Esophagus (tissue), 2 donors: ENCODE measurements at regions not wholly inside any gene's neighbourhood (a gene's known extent, or its start where the extent isn't known, plus 50 kb on each side); places are given as distances from the start of the nearest gene placed in this dataset.

Experiments used
- H3K27ac ChIP-seq, 2 donors: one replicate each; pipeline ENCODE4 v1.5.1; 2013; ENCODE audit warnings: low read depth in 2 of 2, mild to moderate bottlenecking in 2 of 2, inconsistent platforms in 1 of 2, low read length in 1 of 2, moderate library complexity in 1 of 2
- H3K27me3 ChIP-seq, 2 donors: one replicate each; pipeline ENCODE4 v1.6.1; 2013; ENCODE audit warnings: low read length in 2 of 2, control low read depth in 1 of 2, mild to moderate bottlenecking in 1 of 2; ENCODE audit not compliant: insufficient read depth in 2 of 2, control insufficient read depth in 1 of 2
- H3K36me3 ChIP-seq, 2 donors: one replicate each; pipeline ENCODE4 v1.6.1; 2013; ENCODE audit warnings: low read length in 1 of 2; ENCODE audit not compliant: control insufficient read depth in 2 of 2, insufficient read depth in 2 of 2
- H3K4me1 ChIP-seq, 2 donors: one replicate each; pipeline ENCODE4 v1.6.1; 2013; ENCODE audit warnings: low read length in 1 of 2; ENCODE audit not compliant: control insufficient read depth in 2 of 2, insufficient read depth in 2 of 2
- H3K4me3 ChIP-seq, 2 donors: one replicate each; pipeline ENCODE4 v1.5.1; 2013; ENCODE audit warnings: low read length in 2 of 2, mild to moderate bottlenecking in 2 of 2, low read depth in 1 of 2, moderate library complexity in 1 of 2
- H3K9me3 ChIP-seq, 2 donors: one replicate each; pipeline ENCODE4 v1.6.1; 2013; ENCODE audit warnings: mild to moderate bottlenecking in 2 of 2, low read depth in 1 of 2, low read length in 1 of 2, moderate library complexity in 1 of 2; ENCODE audit not compliant: control insufficient read depth in 2 of 2, insufficient read depth in 1 of 2
- WGBS, 2 donors: extraction: QIAGEN DNeasy Blood & Tissue Kit; methylation state at CpG; one replicate each; pipeline ENCODE4 v1.1.7; 2013; 5-methylcytosine and 5-hydroxymethylcytosine counted together
- donor health status: healthy with polysubstance abuse.
- donor health status: Bipolar disorder and iron deficiency.

DNA sequence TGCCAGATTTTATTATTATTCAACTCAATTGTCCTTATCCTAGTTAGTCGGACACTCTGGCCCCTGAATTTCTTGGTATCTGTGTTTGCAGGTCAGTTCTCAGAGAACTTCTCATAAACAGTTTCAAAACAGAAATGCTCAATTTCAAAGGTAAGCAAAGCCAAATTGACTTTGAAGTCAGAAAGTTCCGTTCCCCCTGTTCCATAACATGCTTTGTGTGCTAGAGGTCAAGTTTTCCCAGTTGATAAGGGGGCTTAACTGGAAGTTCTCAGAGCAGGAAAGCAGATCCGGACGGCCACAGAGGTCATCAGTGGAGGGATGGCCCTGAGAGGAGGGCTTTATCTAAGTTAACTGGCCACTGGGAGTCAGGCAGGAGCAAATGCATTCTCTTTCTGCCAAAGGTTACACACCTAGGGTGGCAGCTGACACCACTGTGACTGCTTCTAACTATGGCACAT, 417.2 kb downstream of the COG6 start:
- Histone ChIP-seq H3K9me3 (no peaks in the 10 kb centered on the region), H3K4me3 (no peak overlapping the region), H3K36me3 (no peaks in the 10 kb centered on the region), H3K27me3 (no peaks in the 10 kb centered on the region), H3K27ac (no peak overlapping the region), H3K4me1 (no peaks in the 10 kb centered on the region)
- WGBS, 2 donors: 83 to 91% methylated on average over 4 of the region's 4 CpGs

GRCh38 chr13:40074338-40074737, 418.9 kb downstream of the COG6 start:
- 71 to 83% methylated on average over 3 of the region's 3 CpGs for WGBS, 2 donors
- no peaks in the 10 kb centered on the region for H3K9me3 ChIP-seq
- no peaks in the 10 kb centered on the region for H3K4me1 ChIP-seq
- H3K36me3 ChIP-seq: no peaks in the 10 kb centered on the region
- H3K4me3 ChIP-seq: no peak overlapping the region
- no peaks in the 10 kb centered on the region for H3K27me3 ChIP-seq
- H3K27ac ChIP-seq: no peak overlapping the region

GRCh38 chr13:40075281-40075680, 419.8 kb downstream of the COG6 start:
- H3K36me3 ChIP-seq: no peaks in the 10 kb centered on the region
- H3K4me3 ChIP-seq: no peak overlapping the region
- no peaks in the 10 kb centered on the region for H3K9me3 ChIP-seq
- H3K27ac ChIP-seq: no peak overlapping the region
- H3K27me3 ChIP-seq: no peaks in the 10 kb centered on the region
- WGBS, 2 donors: 80 to 90% methylated on average over 5 of the region's 5 CpGs
- no peaks in the 10 kb centered on the region for H3K4me1 ChIP-seq

GRCh38 chr13:40076765-40077362, 421.4 kb downstream of the COG6 start:
- no peaks in the 10 kb centered on the region for H3K36me3 ChIP-seq
- H3K4me1 ChIP-seq: no peaks in the 10 kb centered on the region
- H3K9me3 ChIP-seq: no peaks in the 10 kb centered on the region
- H3K27me3 ChIP-seq: no peaks in the 10 kb centered on the region
- H3K27ac ChIP-seq: no peak overlapping the region
- no peak overlapping the region for H3K4me3 ChIP-seq
- WGBS, 2 donors: 80 to 90% methylated on average over 3 of the region's 3 CpGs

DNA sequence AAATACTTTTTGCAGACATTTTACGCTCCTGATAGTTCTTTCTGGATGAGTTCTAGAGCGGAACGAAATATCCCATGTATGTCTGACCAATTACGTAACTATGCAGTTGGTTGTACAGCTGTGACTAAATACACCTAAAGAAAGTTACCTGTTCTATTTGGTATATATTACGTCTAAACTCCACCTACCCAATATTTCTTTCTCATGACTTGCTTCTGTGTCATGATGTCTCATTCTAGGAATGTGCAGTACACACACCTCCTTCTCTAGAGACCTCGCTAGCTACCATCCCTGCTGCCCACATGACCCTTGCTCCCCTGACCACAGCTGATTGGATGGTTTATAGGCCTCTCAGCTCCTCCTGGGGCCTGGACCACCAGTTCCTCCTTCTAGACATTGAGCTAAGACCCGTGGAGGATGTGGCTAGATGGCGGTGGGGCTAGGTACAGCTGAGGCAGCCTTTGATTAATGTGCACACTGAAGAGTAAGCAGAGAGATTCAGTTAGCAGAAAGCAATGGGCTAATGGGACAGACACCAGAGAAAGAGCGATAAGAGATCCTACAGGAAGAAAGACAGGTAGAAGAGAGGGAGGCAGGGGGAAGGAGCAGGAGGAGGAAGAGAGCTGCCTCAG, 422.1 kb downstream of the COG6 start:
- H3K27ac ChIP-seq: no peak overlapping the region
- H3K27me3 ChIP-seq: no peaks in the 10 kb centered on the region
- no peaks in the 10 kb centered on the region for H3K4me1 ChIP-seq
- no peak overlapping the region for H3K4me3 ChIP-seq
- WGBS, 2 donors: 91 to 93% methylated on average over 9 of the region's 9 CpGs
- H3K9me3 ChIP-seq: no peaks in the 10 kb centered on the region
- no peaks in the 10 kb centered on the region for H3K36me3 ChIP-seq

GRCh38 chr13:40079721-40080120, 424.3 kb downstream of the COG6 start:
- 95 to 98% methylated on average over 1 of the region's 1 CpG for WGBS, 2 donors
- Histone ChIP-seq H3K36me3 (no peaks in the 10 kb centered on the region), H3K4me3 (no peak overlapping the region), H3K27me3 (no peaks in the 10 kb centered on the region), H3K27ac (no peak overlapping the region), H3K4me1 (no peaks in the 10 kb centered on the region), H3K9me3 (no peaks in the 10 kb centered on the region)

DNA sequence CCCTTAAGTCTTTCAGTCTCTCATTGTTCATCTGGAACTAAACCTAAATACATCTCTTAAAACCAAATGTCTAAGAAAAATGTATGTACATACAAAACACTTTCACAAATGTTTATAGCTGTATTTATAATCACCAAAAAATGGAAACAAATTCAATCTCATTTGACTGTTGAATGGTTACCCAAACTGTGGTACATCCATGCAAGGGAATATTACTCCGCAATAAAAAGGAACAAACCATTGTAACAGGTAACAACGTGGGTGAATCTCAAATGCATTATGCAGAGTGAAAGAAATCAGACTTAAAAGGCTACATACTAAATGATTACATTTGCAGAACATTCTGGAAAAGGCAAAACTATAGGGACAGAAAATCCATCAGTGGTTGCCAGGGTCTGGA, 425.2 kb downstream of the COG6 start:
- WGBS, 2 donors: 95 to 100% methylated on average over 2 of the region's 2 CpGs
- H3K27ac ChIP-seq: no peak overlapping the region
- no peaks in the 10 kb centered on the region for H3K9me3 ChIP-seq
- no peaks in the 10 kb centered on the region for H3K27me3 ChIP-seq
- no peak overlapping the region for H3K4me3 ChIP-seq
- H3K4me1 ChIP-seq: no peaks in the 10 kb centered on the region
- H3K36me3 ChIP-seq: no peaks in the 10 kb centered on the region

DNA sequence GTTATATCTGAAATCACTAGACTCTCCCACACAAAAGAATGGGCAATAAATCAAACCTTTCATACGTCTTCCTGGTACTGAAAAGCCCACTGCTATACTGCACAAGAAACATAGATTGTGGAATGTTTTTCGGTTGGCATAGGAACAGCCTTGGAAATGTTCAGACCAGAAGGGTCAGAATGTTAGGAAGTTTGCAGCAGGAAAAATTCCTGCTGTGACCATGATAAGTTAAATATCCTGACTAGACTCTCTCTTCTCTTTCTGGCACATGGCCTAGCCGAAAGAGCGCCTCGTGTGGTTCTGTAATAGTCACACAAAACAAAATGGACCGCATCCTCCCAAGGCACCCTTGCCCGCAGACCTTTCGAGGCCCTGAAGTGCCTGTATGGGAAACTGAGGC, 427.2 kb downstream of the COG6 start:
- no peak overlapping the region for H3K27ac ChIP-seq
- no peaks in the 10 kb centered on the region for H3K36me3 ChIP-seq
- peaks cover 0 to under 1% of the 10 kb centered on the region in 2 donors for H3K4me1 ChIP-seq
- H3K27me3 ChIP-seq: no peaks in the 10 kb centered on the region
- H3K9me3 ChIP-seq: no peaks in the 10 kb centered on the region
- H3K4me3 ChIP-seq: no peak overlapping the region
- 67 to 70% methylated on average over 8 of the region's 8 CpGs for WGBS, 2 donors

DNA sequence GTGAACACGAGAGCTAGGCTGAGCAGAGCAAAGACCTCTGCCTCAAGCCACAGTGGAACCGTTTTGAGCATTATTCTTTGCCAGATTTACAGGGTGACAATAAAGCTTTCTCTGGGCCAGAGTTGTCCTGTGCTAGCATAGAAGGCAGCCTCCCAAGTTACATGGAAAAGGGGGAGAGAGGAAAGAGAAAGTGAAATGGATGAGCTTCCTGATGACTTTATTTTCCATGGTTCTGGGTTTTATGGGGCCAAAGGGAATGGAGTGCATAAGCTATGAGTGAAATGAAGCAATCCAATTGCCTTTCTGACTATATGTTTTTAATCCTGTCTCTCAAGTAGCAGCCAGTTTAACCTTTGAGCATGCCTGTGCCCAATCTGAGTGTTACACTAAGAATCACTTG, 428.4 kb downstream of the COG6 start:
- WGBS, 2 donors: 86 to 92% methylated on average over 2 of the region's 2 CpGs
- H3K4me1 ChIP-seq: peaks cover 0 to 2% of the 10 kb centered on the region in 2 donors
- no peak overlapping the region for H3K4me3 ChIP-seq
- no peaks in the 10 kb centered on the region for H3K9me3 ChIP-seq
- H3K36me3 ChIP-seq: no peaks in the 10 kb centered on the region
- H3K27ac ChIP-seq: no peak overlapping the region
- H3K27me3 ChIP-seq: no peaks in the 10 kb centered on the region

DNA sequence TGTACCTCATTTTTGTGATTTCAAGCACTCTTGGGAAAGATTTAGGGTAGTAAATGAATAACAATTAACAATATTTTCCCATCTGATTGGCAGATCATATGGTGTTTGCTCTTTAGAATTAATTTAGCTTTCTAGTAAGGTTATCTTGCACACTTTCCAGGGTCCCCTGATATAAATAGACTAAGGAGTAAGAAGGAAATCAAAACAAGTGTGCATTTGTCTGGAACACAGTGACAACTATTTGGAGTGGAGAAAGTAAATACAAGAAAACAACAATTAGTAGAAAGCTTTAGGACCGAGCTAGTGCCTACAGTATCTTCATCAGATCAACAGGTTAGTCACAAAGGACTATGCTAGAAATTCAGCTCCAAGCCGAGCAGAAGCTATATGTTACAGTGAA, 429.5 kb downstream of the COG6 start:
- WGBS, 2 donors: 74 to 79% methylated on average over 2 of the region's 2 CpGs
- no peak overlapping the region for H3K27ac ChIP-seq
- H3K9me3 ChIP-seq: no peaks in the 10 kb centered on the region
- H3K36me3 ChIP-seq: no peaks in the 10 kb centered on the region
- H3K4me3 ChIP-seq: no peak overlapping the region
- H3K27me3 ChIP-seq: no peaks in the 10 kb centered on the region
- peaks cover 0 to 2% of the 10 kb centered on the region in 2 donors for H3K4me1 ChIP-seq
